Coronary artery (tissue), 2 donors: ENCODE measurements at regions not wholly inside any gene's neighbourhood (a gene's known extent, or its start where the extent isn't known, plus 50 kb on each side); places are given as distances from the start of the nearest gene placed in this dataset.
"Not testable (repeated sequence)": the region's sequence is repeated elsewhere in the genome, so short reads cannot be mapped to it uniquely, and the experiment has no call there.

Source experiments
- DNase-seq: peaks from one replicate; pipeline ENCODE4 v3.0.0-alpha.2; 2017; ENCODE audit warnings: low spot score
- H3K27ac ChIP-seq, 2 donors: fragments of 200-600 bp; sonication (generic); one replicate each; pipeline ENCODE4 v1.5.1; 2016 to 2019
- H3K4me3 ChIP-seq: fragments of 200-600 bp; sonication (generic); 2 replicates; pipeline ENCODE4 v1.5.1; 2016; ENCODE audit warnings: mild to moderate bottlenecking, moderate library complexity
- TF ChIP-seq, protein P1 (sequence below): fragments of 200-600 bp; sonication (generic); IDR thresholded peaks from one replicate; pipeline ENCODE4 v1.5.1; 2019; ENCODE audit warnings: antibody characterized with exemption

DNA sequence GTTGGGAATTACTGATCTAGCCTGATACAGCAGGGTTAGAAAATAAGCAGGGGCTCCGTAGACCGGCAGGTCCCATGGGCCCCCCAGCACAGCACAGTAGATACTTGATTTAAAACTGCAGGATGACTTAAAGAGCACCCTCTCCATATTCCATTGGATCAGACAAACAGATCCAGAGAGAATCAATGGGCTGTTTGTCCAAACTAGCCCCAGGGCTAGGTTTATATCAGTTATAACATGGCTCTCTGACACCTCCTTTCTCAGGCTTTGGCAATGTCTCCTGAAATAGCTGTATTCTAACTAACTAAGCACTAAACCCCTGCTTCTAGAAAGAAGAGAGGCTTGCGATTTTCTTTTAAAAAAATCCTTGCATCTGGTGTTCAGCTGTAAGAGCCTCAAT, 100.4 kb upstream of the GALNT18 start:
- TF ChIP-seq, protein P1, sequence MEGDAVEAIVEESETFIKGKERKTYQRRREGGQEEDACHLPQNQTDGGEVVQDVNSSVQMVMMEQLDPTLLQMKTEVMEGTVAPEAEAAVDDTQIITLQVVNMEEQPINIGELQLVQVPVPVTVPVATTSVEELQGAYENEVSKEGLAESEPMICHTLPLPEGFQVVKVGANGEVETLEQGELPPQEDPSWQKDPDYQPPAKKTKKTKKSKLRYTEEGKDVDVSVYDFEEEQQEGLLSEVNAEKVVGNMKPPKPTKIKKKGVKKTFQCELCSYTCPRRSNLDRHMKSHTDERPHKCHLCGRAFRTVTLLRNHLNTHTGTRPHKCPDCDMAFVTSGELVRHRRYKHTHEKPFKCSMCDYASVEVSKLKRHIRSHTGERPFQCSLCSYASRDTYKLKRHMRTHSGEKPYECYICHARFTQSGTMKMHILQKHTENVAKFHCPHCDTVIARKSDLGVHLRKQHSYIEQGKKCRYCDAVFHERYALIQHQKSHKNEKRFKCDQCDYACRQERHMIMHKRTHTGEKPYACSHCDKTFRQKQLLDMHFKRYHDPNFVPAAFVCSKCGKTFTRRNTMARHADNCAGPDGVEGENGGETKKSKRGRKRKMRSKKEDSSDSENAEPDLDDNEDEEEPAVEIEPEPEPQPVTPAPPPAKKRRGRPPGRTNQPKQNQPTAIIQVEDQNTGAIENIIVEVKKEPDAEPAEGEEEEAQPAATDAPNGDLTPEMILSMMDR: no peak
- H3K4me3 ChIP-seq: no peak overlapping the region
- no peak overlapping the region for H3K27ac ChIP-seq
- DNase-seq: no peak

DNA sequence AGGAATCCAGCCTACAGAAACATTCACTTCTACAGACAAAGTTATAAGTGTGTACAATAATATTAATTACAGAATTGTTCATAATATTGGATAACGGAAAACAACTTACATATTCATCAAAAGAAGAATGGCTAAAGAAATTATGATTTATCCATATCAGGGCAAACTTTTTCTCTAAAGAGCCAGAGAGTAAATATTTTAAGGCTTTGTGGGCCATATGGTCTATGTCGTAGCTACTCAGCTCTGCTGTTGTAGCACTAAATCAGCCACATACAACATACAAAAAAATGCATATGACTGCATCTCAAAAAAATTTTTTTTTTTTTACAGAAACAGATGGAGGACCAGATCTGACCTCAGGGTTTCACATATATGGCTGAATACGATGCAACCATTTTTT, 96.7 kb upstream of the GALNT18 start:
- no peak overlapping the region for H3K27ac ChIP-seq
- DNase-seq: no peak
- H3K4me3 ChIP-seq: no peak overlapping the region
- TF ChIP-seq, protein P1: no peak

DNA sequence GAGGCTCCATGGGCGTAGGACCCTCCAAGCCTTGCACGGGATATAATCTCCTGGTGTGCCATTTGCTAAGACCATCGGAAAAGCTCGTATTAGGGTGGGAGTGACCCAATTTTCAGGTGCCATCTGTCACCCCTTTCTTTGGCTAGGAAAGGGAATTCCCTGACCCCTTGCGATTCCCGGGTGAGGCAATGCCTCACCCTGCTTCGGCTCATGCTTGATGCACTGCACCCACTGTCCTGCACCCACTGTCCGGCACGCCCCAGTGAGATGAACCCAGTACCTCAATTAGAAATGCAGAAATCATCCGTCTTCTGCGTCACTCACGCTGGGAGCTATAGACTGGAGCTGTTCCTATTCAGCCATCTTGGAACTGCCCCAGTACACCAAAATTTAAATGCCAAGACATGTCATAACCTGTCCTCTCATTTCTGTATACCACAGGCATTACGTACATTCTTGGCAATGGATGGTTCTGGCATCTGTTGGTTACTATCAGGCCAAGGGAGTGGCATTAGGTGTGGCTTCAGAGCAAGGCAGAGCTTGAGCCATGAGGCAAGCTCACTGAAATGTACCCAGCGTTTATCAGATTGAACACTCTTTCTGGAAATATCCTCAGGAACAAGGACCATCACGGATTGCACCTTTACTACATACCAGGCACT, 95.4 kb upstream of the GALNT18 start:
- DNase-seq: no peak
- Histone ChIP-seq H3K27ac (no peak overlapping the region), H3K4me3 (no peak overlapping the region)
- TF ChIP-seq, protein P1: no peak

GRCh38 chr11:11715075-11715474, 93.3 kb upstream of the GALNT18 start:
- H3K4me3 ChIP-seq, DNase-seq, H3K27ac ChIP-seq: not testable (repeated sequence)

DNA sequence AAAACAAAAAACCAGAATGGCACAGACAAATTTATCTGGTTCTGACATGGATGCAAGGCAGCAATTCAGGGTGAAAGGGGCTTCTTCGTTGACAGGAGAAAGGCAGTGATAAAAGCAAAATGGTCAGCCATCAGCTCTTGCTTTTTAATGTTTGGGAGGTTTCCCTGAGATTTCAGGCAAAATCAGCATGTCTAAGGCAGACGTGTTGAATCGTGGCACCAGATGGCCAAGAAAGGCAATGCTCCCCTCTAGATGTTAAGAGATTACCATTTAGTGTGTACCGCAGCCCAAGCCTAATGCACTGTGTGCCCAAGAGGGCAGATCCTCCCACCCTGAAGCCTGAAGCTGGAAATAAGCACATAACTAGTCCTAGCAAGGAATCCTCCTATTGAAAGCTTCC, 88.8 kb upstream of the GALNT18 start:
- TF ChIP-seq, protein P1: no peak
- no peak for DNase-seq
- Histone ChIP-seq H3K27ac (no peak overlapping the region), H3K4me3 (no peak overlapping the region)

DNA sequence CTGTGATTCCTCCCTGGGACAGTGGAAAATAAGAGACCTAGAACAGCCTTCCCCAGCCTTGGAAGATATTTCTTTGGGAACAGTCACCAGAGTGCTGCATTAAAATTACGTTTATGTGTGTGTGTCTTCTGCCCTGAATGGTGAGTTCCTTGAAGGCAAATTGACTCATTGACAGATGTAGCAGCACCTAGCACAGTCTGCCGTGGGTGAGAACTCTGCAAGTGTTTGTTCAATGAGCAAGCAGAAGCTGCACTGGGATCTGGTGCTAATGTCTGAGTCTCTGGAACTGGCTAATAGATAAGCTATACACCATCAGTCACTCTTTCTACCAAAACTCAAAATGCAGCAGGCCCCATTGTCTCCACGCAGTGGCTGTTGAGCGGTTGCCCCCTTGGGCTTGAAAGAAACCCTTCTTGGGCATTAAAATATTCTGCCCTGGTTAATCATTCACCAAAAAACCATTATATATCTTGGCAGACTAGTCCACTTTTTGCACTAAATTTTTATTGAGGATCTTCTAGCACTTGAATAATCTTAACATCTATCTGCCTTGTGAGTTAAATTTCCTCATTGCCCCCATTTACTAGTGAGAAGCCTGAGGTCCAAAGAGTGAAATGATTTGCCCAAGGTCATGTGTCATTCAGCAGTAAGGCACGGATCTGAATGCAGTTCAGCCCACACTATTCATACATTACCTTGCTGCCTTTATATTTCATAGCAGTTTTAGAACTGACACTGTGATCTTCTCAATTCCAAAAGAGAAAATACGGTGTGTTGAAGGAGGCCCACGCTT, 87.8 kb upstream of the GALNT18 start:
- DNase-seq: no peak
- H3K27ac ChIP-seq: no peak overlapping the region
- TF ChIP-seq, protein P1: no peak
- H3K4me3 ChIP-seq: no peak overlapping the region

DNA sequence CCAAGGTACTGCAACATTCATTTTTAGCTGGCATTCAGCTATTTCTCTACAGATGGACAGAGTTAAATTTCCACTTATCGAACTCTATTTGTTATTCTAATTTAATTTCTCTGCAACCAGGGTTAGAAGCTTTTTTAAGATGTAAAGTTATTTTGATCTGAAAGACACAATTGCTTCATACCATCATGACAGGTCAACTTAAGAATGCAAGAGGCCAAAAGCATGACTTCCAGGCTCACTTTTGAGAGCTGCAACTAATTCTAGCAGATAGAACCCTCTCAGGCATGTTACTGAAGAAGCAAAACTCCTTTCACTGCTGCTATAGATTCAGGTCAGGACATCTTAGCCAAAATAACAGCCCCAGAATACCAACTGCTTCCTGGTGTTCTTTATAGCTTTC, 86.5 kb upstream of the GALNT18 start:
- H3K27ac ChIP-seq: no peak overlapping the region
- no peak for DNase-seq
- no peak overlapping the region for H3K4me3 ChIP-seq
- TF ChIP-seq, protein P1: no peak
